DND-41 (cell line): ENCODE measurements at regions not wholly inside any gene's neighbourhood (a gene's known extent, or its start where the extent isn't known, plus 50 kb on each side); places are given as distances from the start of the nearest gene placed in this dataset.

Source experiments
- CTCF ChIP-seq: IDR thresholded peaks from 2 replicates; pipeline ENCODE4 v1.5.1; 2012; ENCODE audit warnings: borderline replicate concordance, low read length, moderate library complexity, mild to moderate bottlenecking; ENCODE audit not compliant: poor library complexity, severe bottlenecking; ENCODE audit errors: extremely low read depth
- EZH2 ChIP-seq: IDR thresholded peaks from 3 replicates; pipeline ENCODE4 v1.6.1; 2012; ENCODE audit warnings: borderline replicate concordance, low read depth, mild to moderate bottlenecking, moderate library complexity, low read length, inconsistent platforms; ENCODE audit not compliant: severe bottlenecking

GRCh38 chr2:215658635-215659305 lies 222.9 kb upstream of the FN1 start:
- TF ChIP-seq CTCF (no peak), EZH2 (no peak)
